ENCODE measurements at regions not wholly inside any gene's neighbourhood (a gene's known extent, or its start where the extent isn't known, plus 50 kb on each side); places are given as distances from the start of the nearest gene placed in this dataset.
"Not testable (repeated sequence)": the region's sequence is repeated elsewhere in the genome, so short reads cannot be mapped to it uniquely, and the experiment has no call there.

- DNase-seq = no peak
These were observed 133.2 kb upstream of the CENPW start for GRCh38 chr6:126206504-126207246.

- no peak for DNase-seq
These were observed 129.4 kb upstream of the CENPW start for GRCh38 chr6:126210398-126211075.

- no peak for DNase-seq
These were observed 122.4 kb upstream of the CENPW start for GRCh38 chr6:126217497-126217896.

GRCh38 chr6:126220901-126221300 is 119.0 kb upstream of the CENPW start:
- not testable (repeated sequence) for DNase-seq

GRCh38 chr6:126227833-126228702 is 111.8 kb upstream of the CENPW start:
- DNase-seq = no peak

- DNase-seq = no peak
These were observed 107.2 kb upstream of the CENPW start for GRCh38 chr6:126232671-126233070.

- no peak for DNase-seq
These were observed 106.7 kb upstream of the CENPW start for GRCh38 chr6:126233192-126233591.

- no peak for DNase-seq
These were observed 104.6 kb upstream of the CENPW start for GRCh38 chr6:126235363-126235762.

- no peak for DNase-seq
These were observed 94.8 kb upstream of the CENPW start for GRCh38 chr6:126245077-126245476.

GRCh38 chr6:126252154-126252553 is 87.8 kb upstream of the CENPW start:
- no peak for DNase-seq

GRCh38 chr6:126253431-126253830 is 86.5 kb upstream of the CENPW start:
- DNase-seq = no peak

- no peak for DNase-seq
These were observed 81.8 kb upstream of the CENPW start for GRCh38 chr6:126258150-126258549.

- DNase-seq = no peak
These were observed 78.0 kb upstream of the CENPW start for GRCh38 chr6:126261792-126262421.

GRCh38 chr6:126264265-126264664 is 75.7 kb upstream of the CENPW start:
- DNase-seq = no peak

- no peak for DNase-seq
These were observed 73.3 kb upstream of the CENPW start for GRCh38 chr6:126266664-126267063.

- no peak for DNase-seq
These were observed 72.3 kb upstream of the CENPW start for GRCh38 chr6:126267626-126268025.

GRCh38 chr6:126268092-126268491 is 71.8 kb upstream of the CENPW start:
- no peak for DNase-seq

GRCh38 chr6:126280287-126280686 is 59.6 kb upstream of the CENPW start:
- no peak for DNase-seq

- DNase-seq = no peak
These were observed 54.0 kb upstream of the CENPW start for GRCh38 chr6:126285871-126286365.

Measured in CD4-positive, alpha-beta T cell treated with Interleukin-17A for 1 hour (primary cell).